Activated CD4-positive, CD25-positive, alpha-beta regulatory T cell treated with anti-CD3 and anti-CD28 coated beads, Interleukin-2, amount 50 U/mL, for 24 hours (primary cell): ENCODE measurements at regions not wholly inside any gene's neighbourhood (a gene's known extent, or its start where the extent isn't known, plus 50 kb on each side); places are given as distances from the start of the nearest gene placed in this dataset.
"Not testable (repeated sequence)": the region's sequence is repeated elsewhere in the genome, so short reads cannot be mapped to it uniquely, and the experiment has no call there.

Experiments
- ATAC-seq, 2 donors: fragments of 150-1000 bp; cut with Tn5 transposase; one replicate each; pipeline ENCODE4 v1.10.0; 2021; ENCODE audit warnings: mild to moderate bottlenecking in 1 of 2, moderate library complexity in 1 of 2

- ATAC-seq, result not testable (repeated sequence)
Observed at GRCh38 chr12:31162896-31163560, 89.4 kb downstream of the DDX11 start.

- not testable (repeated sequence) for ATAC-seq
Observed at GRCh38 chr12:31174293-31174692, 100.6 kb downstream of the DDX11 start.

- not testable (repeated sequence) for ATAC-seq
Observed at GRCh38 chr12:31177514-31177913, 103.9 kb downstream of the DDX11 start.

GRCh38 chr12:31178875-31179274 lies 105.2 kb downstream of the DDX11 start:
- ATAC-seq, result not testable (repeated sequence)

- ATAC-seq, result not testable (repeated sequence)
Observed at GRCh38 chr12:31179627-31180237, 106.1 kb downstream of the DDX11 start.

- not testable (repeated sequence) for ATAC-seq
Observed at GRCh38 chr12:31182571-31182970, 108.9 kb downstream of the DDX11 start.

- not testable (repeated sequence) for ATAC-seq
Observed at GRCh38 chr12:31183107-31183506, 109.4 kb downstream of the DDX11 start.

- ATAC-seq, result not testable (repeated sequence)
Observed at GRCh38 chr12:31183899-31184298, 110.2 kb downstream of the DDX11 start.

GRCh38 chr12:31184667-31185066 lies 111.0 kb downstream of the DDX11 start:
- not testable (repeated sequence) for ATAC-seq

GRCh38 chr12:31192689-31193088 lies 119.0 kb downstream of the DDX11 start:
- ATAC-seq, result peak in 1 of 2 donors; percentile 35

GRCh38 chr12:31195620-31196019 lies 122.0 kb downstream of the DDX11 start:
- ATAC-seq, result not testable (repeated sequence)

GRCh38 chr12:31199476-31199875 lies 125.8 kb downstream of the DDX11 start:
- ATAC-seq, result not testable (repeated sequence)

GRCh38 chr12:31201382-31201781 lies 124.6 kb downstream of the SINHCAF start:
- no peak for ATAC-seq

- ATAC-seq, result no peak
Observed at GRCh38 chr12:31203261-31203660, 122.7 kb downstream of the SINHCAF start.

- peak; percentile 76 to 88 for ATAC-seq
Observed at GRCh38 chr12:31205054-31205453, 120.9 kb downstream of the SINHCAF start.

- ATAC-seq, result no peak
Observed at GRCh38 chr12:31206038-31206670, 119.8 kb downstream of the SINHCAF start.

GRCh38 chr12:31207799-31208465 lies 118.0 kb downstream of the SINHCAF start:
- ATAC-seq, result peak in 1 of 2 donors; percentile 8

GRCh38 chr12:31210104-31210503 lies 115.8 kb downstream of the SINHCAF start:
- ATAC-seq, result no peak

- ATAC-seq, result no peak
Observed at GRCh38 chr12:31210541-31210940, 115.4 kb downstream of the SINHCAF start.

- ATAC-seq, result no peak
Observed at GRCh38 chr12:31214626-31215517, 111.1 kb downstream of the SINHCAF start.

GRCh38 chr12:31215518-31216232 lies 110.3 kb downstream of the SINHCAF start:
- no peak for ATAC-seq

- no peak for ATAC-seq
Observed at GRCh38 chr12:31216479-31216878, 109.5 kb downstream of the SINHCAF start.
